GM12875 (cell line): ENCODE measurements at regions not wholly inside any gene's neighbourhood (a gene's known extent, or its start where the extent isn't known, plus 50 kb on each side); places are given as distances from the start of the nearest gene placed in this dataset.

Experiments used
- H3K4me3 ChIP-seq: one replicate; pipeline ENCODE4 v1.5.1; 2011; ENCODE audit warnings: low read depth, low read length, control low read depth
- TF ChIP-seq, protein P1 (sequence below): IDR thresholded peaks from 2 replicates; pipeline ENCODE4 v1.5.1; 2011; ENCODE audit warnings: low read depth, mild to moderate bottlenecking, control low read depth, inconsistent platforms, low read length, moderate library complexity, borderline replicate concordance; ENCODE audit not compliant: insufficient read depth

DNA sequence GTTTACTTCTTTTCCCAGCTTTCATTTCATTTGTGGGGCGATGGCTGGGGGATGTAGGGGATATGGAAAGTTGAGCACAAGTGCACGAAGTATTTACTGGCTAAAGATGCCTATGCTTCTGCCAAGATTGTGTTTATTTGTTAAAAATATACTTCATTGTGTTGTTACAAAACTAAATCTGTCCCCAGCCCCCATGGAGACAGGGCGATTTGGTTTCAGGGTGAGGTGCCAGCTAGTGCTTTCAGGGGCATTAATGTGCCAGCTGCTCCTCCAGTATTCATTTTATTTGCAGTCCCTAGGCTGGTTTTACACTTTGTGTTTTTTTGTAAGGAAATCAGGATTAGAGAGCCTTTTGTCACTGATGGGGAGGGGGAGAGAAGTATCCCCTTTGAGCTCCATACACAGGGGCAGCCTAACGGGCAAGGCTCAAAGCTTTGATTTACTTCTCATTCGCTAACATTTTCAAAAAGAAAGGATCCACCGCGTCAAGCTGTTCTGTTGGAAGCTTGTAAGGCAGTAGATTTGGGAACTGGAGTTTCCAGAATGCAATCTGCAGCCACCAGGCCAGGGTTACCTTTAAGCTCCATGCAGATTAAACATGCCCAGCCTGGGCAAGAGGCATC lies 198.7 kb upstream of the PLEKHG7 start:
- TF ChIP-seq, protein P1, sequence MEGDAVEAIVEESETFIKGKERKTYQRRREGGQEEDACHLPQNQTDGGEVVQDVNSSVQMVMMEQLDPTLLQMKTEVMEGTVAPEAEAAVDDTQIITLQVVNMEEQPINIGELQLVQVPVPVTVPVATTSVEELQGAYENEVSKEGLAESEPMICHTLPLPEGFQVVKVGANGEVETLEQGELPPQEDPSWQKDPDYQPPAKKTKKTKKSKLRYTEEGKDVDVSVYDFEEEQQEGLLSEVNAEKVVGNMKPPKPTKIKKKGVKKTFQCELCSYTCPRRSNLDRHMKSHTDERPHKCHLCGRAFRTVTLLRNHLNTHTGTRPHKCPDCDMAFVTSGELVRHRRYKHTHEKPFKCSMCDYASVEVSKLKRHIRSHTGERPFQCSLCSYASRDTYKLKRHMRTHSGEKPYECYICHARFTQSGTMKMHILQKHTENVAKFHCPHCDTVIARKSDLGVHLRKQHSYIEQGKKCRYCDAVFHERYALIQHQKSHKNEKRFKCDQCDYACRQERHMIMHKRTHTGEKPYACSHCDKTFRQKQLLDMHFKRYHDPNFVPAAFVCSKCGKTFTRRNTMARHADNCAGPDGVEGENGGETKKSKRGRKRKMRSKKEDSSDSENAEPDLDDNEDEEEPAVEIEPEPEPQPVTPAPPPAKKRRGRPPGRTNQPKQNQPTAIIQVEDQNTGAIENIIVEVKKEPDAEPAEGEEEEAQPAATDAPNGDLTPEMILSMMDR = no peak
- no peak overlapping the region for H3K4me3 ChIP-seq

DNA sequence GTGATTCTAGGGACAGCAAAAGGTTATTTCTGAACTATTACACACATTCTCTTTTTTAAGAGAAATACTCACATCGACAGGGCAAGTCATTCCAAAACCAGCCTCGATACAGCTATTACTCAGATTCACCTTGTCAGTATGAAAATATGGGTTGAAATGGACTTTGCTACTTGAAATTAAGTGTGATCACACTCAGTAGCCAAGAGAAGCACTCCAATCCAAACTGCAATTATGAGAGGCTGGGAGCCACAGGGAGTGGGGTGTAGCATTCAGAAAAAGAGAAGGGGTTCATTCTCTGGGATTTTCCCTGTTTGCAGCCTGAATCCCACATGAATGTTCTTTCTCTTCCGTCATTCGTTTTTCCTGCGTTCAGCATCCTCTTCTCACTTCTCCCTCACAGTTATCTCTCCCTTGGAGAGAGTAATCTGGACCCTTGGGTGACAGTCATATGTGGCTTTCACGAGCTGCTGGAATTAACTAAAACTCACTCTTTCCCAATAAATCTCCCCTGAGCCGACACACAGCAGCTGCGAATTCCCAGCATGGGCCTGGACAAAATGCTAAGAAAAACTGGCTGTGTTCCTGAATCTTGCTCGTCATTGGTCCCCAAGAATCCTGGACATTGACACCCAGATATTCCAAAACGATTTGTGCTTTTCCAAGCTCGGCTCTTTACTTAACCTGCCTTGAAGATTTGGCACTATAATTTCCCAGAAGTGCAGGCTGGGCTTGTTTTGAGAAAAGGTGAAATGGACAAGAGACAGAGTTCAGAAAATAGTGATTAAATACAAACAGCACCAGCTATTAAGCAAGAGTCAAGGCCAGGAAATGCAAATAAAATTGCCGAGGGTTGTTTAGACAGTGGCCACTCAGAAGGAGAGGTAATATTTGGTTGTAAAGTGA lies 199.5 kb upstream of the PLEKHG7 start:
- TF ChIP-seq, protein P1 = no peak
- peak overlapping the region; percentile 38 for H3K4me3 ChIP-seq

DNA sequence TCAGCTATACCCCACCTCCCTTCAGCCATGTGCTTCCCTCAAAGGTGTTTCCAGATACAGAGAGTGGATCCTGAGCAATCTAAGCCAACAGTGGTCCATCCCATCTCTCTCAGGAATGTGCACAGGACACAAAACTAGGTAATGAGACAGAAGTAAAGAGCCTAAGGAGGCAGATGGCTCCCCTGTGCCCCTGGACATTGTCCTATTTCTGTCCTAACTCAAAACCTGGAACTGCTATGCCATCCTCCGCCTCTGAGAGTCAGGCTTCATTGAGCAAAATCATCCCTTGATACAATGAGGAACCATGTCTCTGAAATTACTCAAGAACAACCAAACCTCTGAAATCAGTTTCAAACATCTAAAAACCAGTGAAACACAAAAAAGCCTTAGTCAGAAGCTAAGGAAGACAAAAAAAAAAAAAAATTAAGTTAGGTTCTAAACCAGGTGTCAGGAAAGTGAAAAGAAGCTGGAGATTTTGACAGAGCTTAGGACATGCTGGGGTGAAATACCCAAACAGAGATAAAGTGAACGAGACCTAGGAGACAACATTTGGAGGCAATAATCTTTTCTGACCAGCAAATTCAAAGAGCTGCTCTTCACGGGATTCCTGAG lies 200.3 kb upstream of the PLEKHG7 start:
- TF ChIP-seq, protein P1 = peak; percentile 38; the same call in 1 of the 2 replicates
- H3K4me3 ChIP-seq = peak overlapping the region; percentile 32

DNA sequence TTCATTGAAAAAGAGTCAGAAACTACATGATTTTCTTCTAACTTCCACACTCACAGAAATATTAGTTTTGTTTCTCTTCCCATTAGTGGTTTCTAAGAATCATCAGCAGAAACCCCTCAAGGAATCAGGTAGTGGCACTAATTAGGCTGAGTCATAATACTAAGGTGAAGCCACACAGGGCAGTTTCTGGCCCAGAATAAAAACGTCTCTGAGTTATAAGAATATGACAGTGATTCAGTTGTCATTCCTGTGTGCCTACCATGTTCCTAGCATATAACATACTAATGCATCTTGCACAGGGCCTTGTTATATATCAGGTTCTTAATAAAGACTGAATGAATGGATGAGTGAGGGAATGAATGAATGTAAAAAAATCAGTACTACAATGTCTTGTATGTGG lies 206.0 kb upstream of the PLEKHG7 start:
- TF ChIP-seq, protein P1 = no peak
- H3K4me3 ChIP-seq = no peak overlapping the region

DNA sequence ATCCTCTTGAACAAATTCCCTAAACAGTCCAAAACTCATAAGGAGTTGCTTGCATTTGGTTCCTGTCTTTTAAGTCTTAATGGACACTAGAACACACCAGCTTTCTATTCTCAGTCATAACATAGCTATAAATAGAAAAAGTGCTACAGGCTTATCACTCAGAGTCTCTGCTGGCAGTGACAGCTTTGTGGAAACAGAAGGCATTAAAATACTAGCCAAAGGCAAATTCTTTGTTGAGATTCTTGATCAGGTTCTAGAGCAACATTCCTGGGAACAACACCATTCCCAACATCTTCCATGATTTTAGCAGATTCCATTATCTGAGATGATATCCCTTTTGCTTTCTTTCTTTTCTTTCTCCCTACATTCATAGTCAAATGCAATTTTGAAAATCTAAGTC lies 207.7 kb upstream of the PLEKHG7 start:
- TF ChIP-seq, protein P1 = no peak
- no peak overlapping the region for H3K4me3 ChIP-seq

DNA sequence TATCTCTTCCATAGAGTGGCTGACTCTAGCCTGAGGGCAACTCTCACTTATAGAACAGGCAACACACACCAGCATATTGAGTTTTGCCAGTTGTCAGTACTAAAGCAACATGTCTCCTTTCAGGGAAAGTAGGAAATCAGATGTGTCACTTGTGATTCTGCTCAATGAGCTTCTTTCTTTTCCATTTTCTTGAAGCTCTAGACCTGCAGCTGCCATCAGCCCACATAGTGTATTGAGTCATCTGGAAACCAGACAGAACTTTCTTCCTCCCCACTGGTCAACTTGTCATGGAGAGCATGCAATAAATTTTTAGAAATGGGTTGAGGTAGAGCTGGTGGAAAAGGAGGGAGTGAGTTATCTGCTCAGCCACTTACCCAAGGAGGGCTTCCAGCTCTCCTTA lies 209.0 kb upstream of the PLEKHG7 start:
- TF ChIP-seq, protein P1 = no peak
- no peak overlapping the region for H3K4me3 ChIP-seq
